Endothelial cell of umbilical vein (primary cell): ENCODE measurements at regions not wholly inside any gene's neighbourhood (a gene's known extent, or its start where the extent isn't known, plus 50 kb on each side); places are given as distances from the start of the nearest gene placed in this dataset.

ENCODE experiments used
- BruUV-seq: library from RNA; stranded (reverse); fragments of 400-500 nt; replicated peaks from 2 replicates; lab custom pipeline; 2021; lab: Mats Ljungman, UMichigan
- CTCF ChIA-PET: fragments of 300-600, 350-600 bp; sonication (Branson Sonifier 250); formaldehyde crosslinking; loops from one replicate; lab custom pipeline; 2021; ENCODE audit warnings: antibody characterized with exemption, inconsistent platforms; lab: Charles Lee
- POLR2A ChIA-PET: fragments of 300-600, 350-600 bp; sonication (Branson Sonifier 250); formaldehyde crosslinking; loops from one replicate; lab custom pipeline; 2021; ENCODE audit warnings: antibody characterized with exemption, inconsistent platforms; lab: Charles Lee
- DNase-seq: peaks from one replicate; pipeline ENCODE4 v3.0.0-alpha.2; 2011; ENCODE audit warnings: low read depth, low spot score
- FAIRE-seq: peaks from 2 replicates; lab custom pipeline; 2011; peaks lifted over from hg19 to GRCh38; lab: Jason Lieb, UNC
- H2AFZ ChIP-seq: 2 replicates; pipeline ENCODE4 v1.6.0; 2012; ENCODE audit warnings: low read depth, low read length, control low read depth, inconsistent platforms
- H3K27ac ChIP-seq: 2 replicates; pipeline ENCODE4 v1.5.1; 2011; ENCODE audit warnings: low read depth, mild to moderate bottlenecking, control low read depth, low read length, moderate library complexity; ENCODE audit not compliant: insufficient read depth
- H3K27me3 ChIP-seq, 2 experiments: 2 replicates each; pipeline versions ENCODE4 v1.6.0 to v1.6.1; 2011; ENCODE audit warnings: low read length in 2 of 2, mixed read lengths in 1 of 2; ENCODE audit not compliant: control insufficient read depth in 2 of 2, insufficient read depth in 2 of 2
- H3K36me3 ChIP-seq, 2 experiments: 2 replicates in 1 of 2; 3 replicates in 1 of 2; pipeline ENCODE4 v1.5.1; 2011; ENCODE audit warnings: low read length in 2 of 2, mild to moderate bottlenecking in 1 of 2, moderate library complexity in 1 of 2; ENCODE audit not compliant: control insufficient read depth in 2 of 2, insufficient read depth in 2 of 2; ENCODE audit errors: extremely low read depth in 1 of 2
- H3K4me1 ChIP-seq: 3 replicates; pipeline ENCODE4 v1.5.1; 2011; ENCODE audit warnings: mild to moderate bottlenecking, low read length; ENCODE audit not compliant: control insufficient read depth, insufficient read depth; ENCODE audit errors: extremely low read depth
- H3K4me2 ChIP-seq: 2 replicates; pipeline ENCODE4 v1.6.1; 2011; ENCODE audit warnings: low read length, control low read depth, mixed read lengths; ENCODE audit not compliant: insufficient read depth
- H3K4me3 ChIP-seq, 3 experiments: fragments of 200-600 bp in 1 of 3; sonication (generic), shearing (Covaris generic) in 1 of 3; replicated peaks in 1 of 3; 2 replicates each; pipeline ENCODE4 v1.5.1; 2011 to 2016; ENCODE audit warnings: control low read depth in 3 of 3, low read length in 3 of 3, mild to moderate bottlenecking in 2 of 3, inconsistent platforms in 1 of 3, low read depth in 1 of 3, moderate library complexity in 1 of 3; ENCODE audit not compliant: insufficient read depth in 1 of 3
- H3K79me2 ChIP-seq: 2 replicates; pipeline ENCODE4 v1.6.0; 2012; ENCODE audit warnings: low read length, inconsistent platforms; ENCODE audit not compliant: control insufficient read depth, insufficient read depth
- H3K9ac ChIP-seq: replicated peaks from 2 replicates; pipeline ENCODE3; 2011; ENCODE audit warnings: low read length, control low read depth; ENCODE audit not compliant: insufficient read depth; ENCODE audit errors: extremely low read depth
- H3K9me1 ChIP-seq: replicated peaks from 3 replicates; pipeline ENCODE4 v1.6.0; 2011; ENCODE audit warnings: mild to moderate bottlenecking, low read length; ENCODE audit not compliant: control insufficient read depth, insufficient read depth; ENCODE audit errors: extremely low read depth
- H3K9me3 ChIP-seq: replicated peaks from 2 replicates; pipeline ENCODE4 v1.5.1; 2012; ENCODE audit warnings: low read length, inconsistent platforms; ENCODE audit not compliant: control insufficient read depth, insufficient read depth
- H4K20me1 ChIP-seq: replicated peaks from 2 replicates; pipeline ENCODE3; 2011; ENCODE audit warnings: mild to moderate bottlenecking, low read length; ENCODE audit not compliant: control insufficient read depth, insufficient read depth; ENCODE audit errors: extremely low read depth
- CTCF ChIP-seq, 2 donors: IDR thresholded peaks; 1 replicate in 1 of 2; 2 replicates in 1 of 2; pipeline ENCODE4 v1.5.1; 2011; ENCODE audit warnings: low read length in 2 of 2, mild to moderate bottlenecking in 2 of 2, moderate library complexity in 2 of 2, control low read depth in 1 of 2, inconsistent platforms in 1 of 2, low read depth in 1 of 2; ENCODE audit not compliant: insufficient read depth in 1 of 2; ENCODE audit errors: extremely low read depth in 1 of 2
- EZH2 ChIP-seq: IDR thresholded peaks from 2 replicates; pipeline ENCODE4 v1.6.1; 2012; ENCODE audit warnings: borderline replicate concordance, low read depth, mild to moderate bottlenecking, moderate library complexity, low read length, inconsistent platforms; ENCODE audit not compliant: severe bottlenecking
- FOS ChIP-seq: IDR thresholded peaks from 2 replicates; pipeline ENCODE4 v1.6.1; 2011; ENCODE audit warnings: mild to moderate bottlenecking, low read length, moderate library complexity, borderline replicate concordance; ENCODE audit not compliant: insufficient read depth
- GATA2 ChIP-seq: IDR thresholded peaks from 2 replicates; pipeline ENCODE4 v1.7.0; 2011; ENCODE audit warnings: low read depth, mild to moderate bottlenecking, moderate library complexity, mixed read lengths, low read length; ENCODE audit not compliant: insufficient read length, insufficient read depth
- JUN ChIP-seq: IDR thresholded peaks from 2 replicates; pipeline ENCODE4 v1.6.1; 2011; ENCODE audit warnings: borderline replicate concordance, low read depth; ENCODE audit not compliant: insufficient read length, insufficient read depth
- MAX ChIP-seq: IDR thresholded peaks from 2 replicates; pipeline ENCODE4 v1.6.1; 2011; ENCODE audit not compliant: insufficient read depth, insufficient read length
- MYC ChIP-seq: IDR thresholded peaks from one replicate; pipeline ENCODE4 v1.6.1; 2011; ENCODE audit warnings: mild to moderate bottlenecking, low read depth, low read length
- POLR2A ChIP-seq: IDR thresholded peaks from 2 replicates; pipeline ENCODE4 v1.6.1; 2012; ENCODE audit warnings: low read depth, mild to moderate bottlenecking, control low read depth, low read length
- POLR2AphosphoS5 ChIP-seq: IDR thresholded peaks from 2 replicates; pipeline ENCODE4 v1.6.1; 2012; ENCODE audit warnings: low read depth, mild to moderate bottlenecking, control low read depth, low read length, moderate library complexity; ENCODE audit not compliant: insufficient read depth
- dilution Hi-C: fragments of 300-500 bp; cut with MboI; formaldehyde crosslinking; loops from one replicate; pipeline ENCODE4 v1.15.0; 2019; ENCODE audit warnings: low sequenced_read_pairs; ENCODE audit not compliant: extremely low pct_ligation_motif_present
- intact Hi-C: fragments of 100-400 bp; cut with micrococcal nuclease; formaldehyde crosslinking; loops from one replicate; pipeline ENCODE4 v1.10.0; 2022

- BruUV-seq, result no TSS peak
- Histone ChIP-seq H2AFZ (no peak overlapping the region), H3K9ac (no peak overlapping the region), H3K27me3 (no peaks in the 10 kb centered on the region), H3K9me3 (no peaks in the 10 kb centered on the region), H3K4me2 (no peak overlapping the region), H3K9me1 (no peaks in the 10 kb centered on the region), H4K20me1 (no peaks in the 10 kb centered on the region), H3K27ac (no peak overlapping the region), H3K4me3 (no peak overlapping the region), H3K79me2 (no peaks in the 10 kb centered on the region), H3K36me3 (no peaks in the 10 kb centered on the region), H3K4me1 (no peaks in the 10 kb centered on the region)
- intact Hi-C loops, result no loop called here
- TF ChIP-seq MAX (no peak), CTCF (IDR thresholded peaks at IDR 0.05; ENCODE audit: extremely low read depth in 1 of 2, insufficient read depth in 1 of 2, low read depth in 1 of 2, low read length in 2 of 2) (no peak), JUN (no peak), MYC (no peak), GATA2 (no peak), POLR2AphosphoS5 (no peak), POLR2A (no peak), EZH2 (no peak), FOS (no peak)
- ChIA-PET CTCF (no interaction called here), POLR2A (no interaction called here)
- DNase-seq, result no peak
- dilution Hi-C loops, result no loop called here
- FAIRE-seq, result no peak
Measured at GRCh38 chr3:59595830-59596229, 546.0 kb upstream of the CFAP20DC start.
